ENCODE measurements at regions not wholly inside any gene's neighbourhood (a gene's known extent, or its start where the extent isn't known, plus 50 kb on each side); places are given as distances from the start of the nearest gene placed in this dataset.

- TF ChIP-seq FOXK1 (CRISPR knock-in tag; IDR thresholded peaks at IDR 0.05) (no peak), CTCF (IDR thresholded peaks at IDR 0.05) (no peak), MAX (CRISPR knock-in tag; IDR thresholded peaks at IDR 0.05) (no peak), CREB1 (CRISPR knock-in tag; IDR thresholded peaks at IDR 0.05) (no peak), SP1 (CRISPR knock-in tag; conservative IDR thresholded peaks at IDR 0.05) (no peak), NR3C1 (CRISPR knock-in tag; conservative IDR thresholded peaks at IDR 0.05; ENCODE audit: low read depth) (no peak), PRDM15 (CRISPR knock-in tag; IDR thresholded peaks at IDR 0.05) (no peak)
These were observed 52.6 kb upstream of the SLCO4A1 start for GRCh38 chr20:62589720-62590119.
